CD14-positive monocyte (primary cell): ENCODE measurements at regions not wholly inside any gene's neighbourhood (a gene's known extent, or its start where the extent isn't known, plus 50 kb on each side); places are given as distances from the start of the nearest gene placed in this dataset.

Experiments used
- DNase-seq, 3 donors: peaks; one replicate each; pipeline ENCODE4 v3.0.0-alpha.2; 2011 to 2022
- H2AFZ ChIP-seq: 2 replicates; pipeline ENCODE4 v1.6.0; 2012; ENCODE audit warnings: mild to moderate bottlenecking, low read depth, low read length, inconsistent platforms; ENCODE audit not compliant: insufficient read depth, poor library complexity, severe bottlenecking
- H3K27ac ChIP-seq, 2 donors: 1 replicate in 1 of 2; 2 replicates in 1 of 2; pipeline ENCODE4 v1.5.1; 2012 to 2013; ENCODE audit warnings: low read length in 2 of 2, control low read depth in 1 of 2, inconsistent platforms in 1 of 2, low read depth in 1 of 2, mild to moderate bottlenecking in 1 of 2
- H3K27me3 ChIP-seq, 2 donors: one replicate each; pipeline versions ENCODE4 v1.6.0 to v1.6.1; 2011 to 2013; ENCODE audit warnings: low read length in 2 of 2; ENCODE audit not compliant: control insufficient read depth in 2 of 2, insufficient read depth in 2 of 2
- H3K36me3 ChIP-seq, 2 donors: replicated peaks in 1 of 2; 1 replicate in 1 of 2; 2 replicates in 1 of 2; pipeline versions ENCODE4 v1.5.1 to v1.6.1; 2012 to 2013; ENCODE audit warnings: low read length in 2 of 2, control low read depth in 1 of 2, inconsistent platforms in 1 of 2, mild to moderate bottlenecking in 1 of 2; ENCODE audit not compliant: insufficient read depth in 2 of 2, control insufficient read depth in 1 of 2
- H3K4me1 ChIP-seq, 2 donors: 1 replicate in 1 of 2; 2 replicates in 1 of 2; pipeline versions ENCODE4 v1.5.1 to v1.6.1; 2012 to 2013; ENCODE audit warnings: low read length in 2 of 2, control low read depth in 1 of 2, inconsistent platforms in 1 of 2, mild to moderate bottlenecking in 1 of 2, moderate library complexity in 1 of 2; ENCODE audit not compliant: insufficient read depth in 2 of 2, control insufficient read depth in 1 of 2
- H3K4me2 ChIP-seq: replicated peaks from 2 replicates; pipeline ENCODE3; 2012; ENCODE audit warnings: low read length, moderate library complexity, mild to moderate bottlenecking; ENCODE audit not compliant: poor library complexity, severe bottlenecking; ENCODE audit errors: extremely low read depth
- H3K4me3 ChIP-seq, 3 experiments: fragments of 200-600 bp in 1 of 3; sonication (generic) in 1 of 3; replicated peaks in 1 of 3; 1 replicate in 2 of 3; 2 replicates in 1 of 3; pipeline ENCODE4 v1.5.1; 2011 to 2013; ENCODE audit warnings: low read length in 3 of 3, mild to moderate bottlenecking in 3 of 3, control low read depth in 2 of 3, low read depth in 2 of 3, inconsistent platforms in 1 of 3, moderate library complexity in 1 of 3
- H3K79me2 ChIP-seq: 2 replicates; pipeline ENCODE4 v1.6.0; 2012; ENCODE audit warnings: mild to moderate bottlenecking, control low read depth, inconsistent platforms, low read length, moderate library complexity; ENCODE audit not compliant: insufficient read depth
- H3K9ac ChIP-seq: 2 replicates; pipeline ENCODE4 v1.6.0; 2017; ENCODE audit warnings: low read length, mild to moderate bottlenecking; ENCODE audit not compliant: insufficient read depth, poor library complexity, severe bottlenecking
- H3K9me3 ChIP-seq, 2 donors: replicated peaks in 1 of 2; 1 replicate in 1 of 2; 2 replicates in 1 of 2; pipeline versions ENCODE4 v1.5.1 to v1.6.1; 2012 to 2013; ENCODE audit warnings: low read length in 2 of 2, control low read depth in 1 of 2; ENCODE audit not compliant: control insufficient read depth in 1 of 2, insufficient read depth in 1 of 2
- H4K20me1 ChIP-seq: 2 replicates; pipeline ENCODE4 v1.6.0; 2012; ENCODE audit warnings: mild to moderate bottlenecking, low read length, control low read depth, moderate library complexity; ENCODE audit not compliant: insufficient read depth
- H3K27ac Mint-ChIP-seq, 7 donors: one replicate each; pipeline ENCODE4 v1.8.0; 2020; ENCODE audit warnings: mild to moderate bottlenecking in 7 of 7, mixed read lengths in 7 of 7, moderate library complexity in 6 of 7, inconsistent platforms in 2 of 7
- H3K27me3 Mint-ChIP-seq, 3 donors: one replicate each; pipeline ENCODE4 v1.8.0; 2021 to 2022; ENCODE audit warnings: low read depth in 3 of 3, mild to moderate bottlenecking in 3 of 3, mixed read lengths in 3 of 3, moderate library complexity in 3 of 3, inconsistent platforms in 1 of 3
- H3K36me3 Mint-ChIP-seq, 2 donors: one replicate each; pipeline ENCODE4 v1.8.0; 2020; ENCODE audit warnings: mixed read lengths in 2 of 2, inconsistent platforms in 1 of 2, mild to moderate bottlenecking in 1 of 2
- H3K4me1 Mint-ChIP-seq: one replicate; pipeline ENCODE4 v1.8.0; 2020; ENCODE audit warnings: mild to moderate bottlenecking, mixed read lengths
- H3K4me3 Mint-ChIP-seq, 2 donors: one replicate each; pipeline ENCODE4 v1.8.0; 2020; ENCODE audit warnings: mild to moderate bottlenecking in 2 of 2, mixed read lengths in 2 of 2, moderate library complexity in 1 of 2
- H3K9me3 Mint-ChIP-seq, 7 donors: one replicate each; pipeline ENCODE4 v1.8.0; 2020 to 2022; ENCODE audit warnings: mixed read lengths in 7 of 7, mild to moderate bottlenecking in 6 of 7, moderate library complexity in 6 of 7, inconsistent platforms in 2 of 7
- CTCF ChIP-seq: fragments of 200-600 bp; IDR thresholded peaks from one replicate; pipeline ENCODE4 v1.8.0; 2022; ENCODE audit warnings: antibody characterized with exemption, mild to moderate bottlenecking
- WGBS: methylation state at CpG from one replicate; pipeline ENCODE4 v1.1.5; 2013; ENCODE audit warnings: missing lambda C conversion rate; ENCODE audit not compliant: insufficient coverage; 5-methylcytosine and 5-hydroxymethylcytosine counted together
- intact Hi-C, 2 donors: fragments of 100-400 bp; cut with micrococcal nuclease; formaldehyde crosslinking; loops; one replicate each; pipeline versions ENCODE4 v1.15.0 to v1.15.1; 2023

DNA sequence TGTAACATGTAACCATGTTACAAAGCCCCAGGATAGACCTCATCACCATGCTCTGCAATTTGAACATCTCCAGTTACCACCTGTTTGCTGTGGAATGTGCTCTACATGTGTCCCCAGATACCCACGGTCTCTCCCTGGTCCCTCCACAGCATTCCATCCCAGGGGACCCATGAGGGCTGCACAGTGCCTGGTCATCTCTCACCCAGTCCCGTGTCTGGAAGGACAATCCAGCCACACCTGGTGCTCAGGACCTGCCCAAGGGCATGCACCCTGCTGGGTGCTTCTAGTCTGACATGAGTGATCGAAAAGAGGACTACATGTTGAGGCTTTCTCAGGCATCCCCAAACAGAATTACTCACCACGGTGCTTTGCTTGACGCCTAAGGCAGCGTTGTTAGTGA, 119.6 kb upstream of the ATP10A start:
- Mint-ChIP-seq H3K36me3 (no peaks in the 10 kb centered on the region), H3K4me1 (no peaks in the 10 kb centered on the region), H3K4me3 (no peak overlapping the region), H3K9me3 (peaks cover 2 to 6% (median 2%) of the 10 kb centered on the region in 7 donors), H3K27me3 (peaks cover 1 to 3% (median 1%) of the 10 kb centered on the region in 3 donors), H3K27ac (no peak overlapping the region)
- no peak overlapping the region for H3K4me3 ChIP-seq
- no peak overlapping the region for H3K9ac ChIP-seq
- DNase-seq: no peak
- no peaks in the 10 kb centered on the region for H3K79me2 ChIP-seq
- no peak overlapping the region for H2AFZ ChIP-seq
- H3K4me1 ChIP-seq: no peaks in the 10 kb centered on the region
- H3K9me3 ChIP-seq: no peaks in the 10 kb centered on the region
- 85% methylated on average over 2 of the region's 6 CpGs for WGBS
- no peak overlapping the region for H3K4me2 ChIP-seq
- no peaks in the 10 kb centered on the region for H3K27me3 ChIP-seq
- no peak for TF ChIP-seq CTCF
- no peak overlapping the region for H3K27ac ChIP-seq
- H3K36me3 ChIP-seq: no peaks in the 10 kb centered on the region
- intact Hi-C loops: no loop called here
- H4K20me1 ChIP-seq: no peaks in the 10 kb centered on the region

GRCh38 chr15:25981114-25981513, 118.0 kb upstream of the ATP10A start:
- no peak overlapping the region for H3K4me3 ChIP-seq
- H3K36me3 ChIP-seq: no peaks in the 10 kb centered on the region
- Mint-ChIP-seq H3K36me3 (no peaks in the 10 kb centered on the region), H3K4me1 (no peaks in the 10 kb centered on the region), H3K27me3 (peaks cover 1 to 3% (median 3%) of the 10 kb centered on the region in 3 donors), H3K9me3 (peaks cover 0 to 11% (median 4%) of the 10 kb centered on the region in 7 donors), H3K27ac (no peak overlapping the region), H3K4me3 (no peak overlapping the region)
- WGBS: no CpG with 5 or more reads among the region's 3 CpGs
- TF ChIP-seq CTCF: no peak
- H3K4me1 ChIP-seq: no peaks in the 10 kb centered on the region
- no peak overlapping the region for H2AFZ ChIP-seq
- H3K27ac ChIP-seq: no peak overlapping the region
- DNase-seq: no peak
- intact Hi-C loops: no loop called here
- H4K20me1 ChIP-seq: no peaks in the 10 kb centered on the region
- H3K79me2 ChIP-seq: no peaks in the 10 kb centered on the region
- H3K9ac ChIP-seq: no peak overlapping the region
- H3K9me3 ChIP-seq: peaks cover 0 to 5% of the 10 kb centered on the region in 2 donors
- H3K4me2 ChIP-seq: no peak overlapping the region
- no peaks in the 10 kb centered on the region for H3K27me3 ChIP-seq
